WTC11 (cell line): ENCODE measurements at regions not wholly inside any gene's neighbourhood (a gene's known extent, or its start where the extent isn't known, plus 50 kb on each side); places are given as distances from the start of the nearest gene placed in this dataset.

ENCODE experiments used
- ATAC-seq: fragments of 200-7000 bp; cut with Tn5 transposase; 2 replicates; pipeline ENCODE4 v1.10.0; 2021; ENCODE audit warnings: mild to moderate bottlenecking, moderate library complexity
- CTCF ChIA-PET: fragments of 300-600 bp; sonication (Branson Sonifier 250); formaldehyde crosslinking; loops from one replicate; lab custom pipeline; 2021; ENCODE audit warnings: antibody characterized with exemption; lab: Charles Lee
- POLR2A ChIA-PET: fragments of 350-600 bp; sonication (Branson Sonifier 250); formaldehyde crosslinking; loops from one replicate; lab custom pipeline; 2021; ENCODE audit warnings: antibody characterized with exemption; lab: Charles Lee
- DNase-seq: peaks from one replicate; pipeline ENCODE4 v3.0.0; 2021; ENCODE audit warnings: low spot score
- H3K27ac Mint-ChIP-seq: 2 replicates; pipeline ENCODE4 v1.8.0; 2021; ENCODE audit warnings: mixed read lengths
- H3K27me3 Mint-ChIP-seq: 2 replicates; pipeline ENCODE4 v1.8.0; 2021; ENCODE audit warnings: low read depth, mild to moderate bottlenecking, moderate library complexity, mixed read lengths
- H3K36me3 Mint-ChIP-seq: 2 replicates; pipeline ENCODE4 v1.8.0; 2021; ENCODE audit warnings: mixed read lengths
- H3K4me1 Mint-ChIP-seq: 2 replicates; pipeline ENCODE4 v1.8.0; 2022; ENCODE audit warnings: mixed read lengths
- H3K4me3 Mint-ChIP-seq: 2 replicates; pipeline ENCODE4 v1.8.0; 2021; ENCODE audit warnings: mild to moderate bottlenecking, moderate library complexity, mixed read lengths
- H3K9me3 Mint-ChIP-seq: 2 replicates; pipeline ENCODE4 v1.8.0; 2021; ENCODE audit warnings: mixed read lengths
- ATF1 ChIP-seq: sonication (generic); formaldehyde crosslinking; IDR thresholded peaks from 2 replicates; pipeline ENCODE4 v1.8.1; 2023; ENCODE audit warnings: mild to moderate bottlenecking, moderate library complexity, missing genetic modification reagents
- ATF2 ChIP-seq: sonication (generic); formaldehyde crosslinking; IDR thresholded peaks from 2 replicates; pipeline ENCODE4 v1.8.1; 2022; ENCODE audit warnings: low read depth, missing genetic modification reagents, borderline replicate concordance
- CDX4 ChIP-seq: fragments of 250-450 bp; sonication (Bioruptor Pico); IDR thresholded peaks from 2 replicates; pipeline ENCODE4 v1.9.0; 2021; ENCODE audit warnings: moderate library complexity, mild to moderate bottlenecking, inconsistent platforms, borderline replicate concordance
- CTCF ChIP-seq: fragments of 200-600 bp; IDR thresholded peaks from 2 replicates; pipeline ENCODE4 v1.8.0; 2022; ENCODE audit warnings: antibody characterized with exemption
- ESRRA ChIP-seq: sonication (generic); formaldehyde crosslinking; IDR thresholded peaks from 2 replicates; pipeline ENCODE4 v1.8.1; 2022; ENCODE audit warnings: mild to moderate bottlenecking, missing genetic modification reagents, borderline replicate concordance
- FOXP1 ChIP-seq: sonication (generic); formaldehyde crosslinking; IDR thresholded peaks from 2 replicates; pipeline ENCODE4 v1.8.0; 2022; ENCODE audit warnings: missing genetic modification reagents, mild to moderate bottlenecking, moderate library complexity, borderline replicate concordance
- GABPB1 ChIP-seq: sonication (generic); formaldehyde crosslinking; IDR thresholded peaks from 2 replicates; pipeline ENCODE4 v1.8.1; 2023; ENCODE audit warnings: mild to moderate bottlenecking, missing genetic modification reagents
- IRF1 ChIP-seq: sonication (generic); formaldehyde crosslinking; IDR thresholded peaks from 2 replicates; pipeline ENCODE4 v1.8.0; 2023; ENCODE audit warnings: missing genetic modification reagents
- MYBL2 ChIP-seq: sonication (generic); formaldehyde crosslinking; IDR thresholded peaks from 2 replicates; pipeline ENCODE4 v1.8.1; 2023; ENCODE audit warnings: mild to moderate bottlenecking, moderate library complexity, missing genetic modification reagents
- PRRX2 ChIP-seq: fragments of 250-450 bp; sonication (Bioruptor Pico); IDR thresholded peaks from 2 replicates; pipeline ENCODE4 v1.8.0; 2021; ENCODE audit warnings: mild to moderate bottlenecking
- RELA ChIP-seq: sonication (generic); formaldehyde crosslinking; IDR thresholded peaks from 2 replicates; pipeline ENCODE4 v1.8.1; 2022; ENCODE audit warnings: missing genetic modification reagents, mild to moderate bottlenecking, borderline replicate concordance
- SMAD3 ChIP-seq: sonication (generic); formaldehyde crosslinking; IDR thresholded peaks from 2 replicates; pipeline ENCODE4 v1.8.0; 2022; ENCODE audit warnings: missing genetic modification reagents, mild to moderate bottlenecking, borderline replicate concordance
- ZBTB21 ChIP-seq: sonication (generic); formaldehyde crosslinking; IDR thresholded peaks from 2 replicates; pipeline ENCODE4 v1.8.1; 2023; ENCODE audit warnings: mild to moderate bottlenecking, missing genetic modification reagents, borderline replicate concordance
- ZBTB43 ChIP-seq: sonication (generic); formaldehyde crosslinking; IDR thresholded peaks from 2 replicates; pipeline ENCODE4 v1.8.1; 2023; ENCODE audit warnings: mild to moderate bottlenecking, missing genetic modification reagents
- ZMAT4 ChIP-seq: fragments of 250-450 bp; sonication (Bioruptor Pico); IDR thresholded peaks from 2 replicates; pipeline ENCODE4 v1.9.0; 2021; ENCODE audit warnings: mild to moderate bottlenecking
- ZNF121 ChIP-seq: sonication (generic); formaldehyde crosslinking; IDR thresholded peaks from 2 replicates; pipeline ENCODE4 v1.8.0; 2023; ENCODE audit warnings: missing genetic modification reagents
- ZNF416 ChIP-seq: fragments of 250-450 bp; sonication (Bioruptor Pico); IDR thresholded peaks from 2 replicates; pipeline ENCODE4 v1.9.0; 2021; ENCODE audit warnings: mild to moderate bottlenecking, inconsistent platforms
- ZNF423 ChIP-seq: fragments of 250-450 bp; sonication (Bioruptor Pico); IDR thresholded peaks from 2 replicates; pipeline ENCODE4 v2.1.2; 2022; ENCODE audit warnings: mild to moderate bottlenecking, moderate library complexity
- ZNF425 ChIP-seq: fragments of 250-450 bp; sonication (Bioruptor Pico); conservative IDR thresholded peaks from 2 replicates; pipeline ENCODE4 v1.9.0; 2021; ENCODE audit warnings: mild to moderate bottlenecking
- ZNF512 ChIP-seq: sonication (generic); formaldehyde crosslinking; IDR thresholded peaks from 2 replicates; pipeline ENCODE4 v1.8.1; 2022; ENCODE audit warnings: missing genetic modification reagents, borderline replicate concordance
- ZNF671 ChIP-seq: fragments of 250-450 bp; sonication (Bioruptor Pico); IDR thresholded peaks from 2 replicates; pipeline ENCODE4 v1.8.0; 2021; ENCODE audit warnings: mild to moderate bottlenecking

- no peak for TF ChIP-seq ZBTB21 (CRISPR knock-in tag)
- TF ChIP-seq CTCF, result no peak
- no peak for TF ChIP-seq ZNF512 (CRISPR knock-in tag)
- TF ChIP-seq ATF2 (CRISPR knock-in tag), result no peak
- no peak for TF ChIP-seq ZNF671
- TF ChIP-seq RELA (CRISPR knock-in tag), result no peak
- no peak for TF ChIP-seq ESRRA (CRISPR knock-in tag)
- TF ChIP-seq ZMAT4 (CRISPR knock-in tag), result no peak
- TF ChIP-seq ZNF423 (CRISPR knock-in tag), result no peak
- no peak for TF ChIP-seq ZNF121 (CRISPR knock-in tag)
- no peak for TF ChIP-seq FOXP1
- no peak overlapping the region for H3K4me3 Mint-ChIP-seq
- no peaks in the 10 kb centered on the region for H3K9me3 Mint-ChIP-seq
- DNase-seq (no peak), ATAC-seq (no peak)
- CTCF ChIA-PET, result interaction anchor here (0.9 kb wide), 1 partner anchor 123 kb away, joined by 3 read pairs; no protein-coding TSS in a partner anchor
- H3K27me3 Mint-ChIP-seq, result no peaks in the 10 kb centered on the region; the same call in 1 of the 2 replicates
- no peaks in the 10 kb centered on the region for H3K4me1 Mint-ChIP-seq
- POLR2A ChIA-PET, result no interaction called here
- H3K27ac Mint-ChIP-seq, result no peak overlapping the region
- H3K36me3 Mint-ChIP-seq, result no peaks in the 10 kb centered on the region
These were observed 153.6 kb upstream of the CST7 start for GRCh38 chr20:24795436-24795835.

GRCh38 chr20:24796236-24796635 lies 152.8 kb upstream of the CST7 start:
- no peak for ATAC-seq
- Mint-ChIP-seq H3K4me3 (no peak overlapping the region), H3K27ac (no peak overlapping the region), H3K27me3 (no peaks in the 10 kb centered on the region; the same call in 1 of the 2 replicates), H3K4me1 (no peaks in the 10 kb centered on the region), H3K36me3 (no peaks in the 10 kb centered on the region), H3K9me3 (no peaks in the 10 kb centered on the region)
- DNase-seq, result no peak
- no peak for TF ChIP-seq ZNF423 (CRISPR knock-in tag)
- no peak for TF ChIP-seq GABPB1
- no peak for TF ChIP-seq ATF1 (CRISPR knock-in tag)
- TF ChIP-seq SMAD3 (CRISPR knock-in tag), result no peak
- no peak for TF ChIP-seq ZBTB43 (CRISPR knock-in tag)
- no peak for TF ChIP-seq MYBL2 (CRISPR knock-in tag)
- no peak for TF ChIP-seq CDX4
- TF ChIP-seq ZNF121 (CRISPR knock-in tag), result no peak
- no peak for TF ChIP-seq ZBTB21 (CRISPR knock-in tag)
- TF ChIP-seq IRF1 (CRISPR knock-in tag), result no peak
- no peak for TF ChIP-seq ZNF425
- TF ChIP-seq ZNF416 (CRISPR knock-in tag), result no peak
- TF ChIP-seq ZMAT4 (CRISPR knock-in tag), result no peak
- TF ChIP-seq PRRX2, result no peak
- POLR2A ChIA-PET, result no interaction called here
- CTCF ChIA-PET, result no interaction called here
